ENCODE measurements at regions not wholly inside any gene's neighbourhood (a gene's known extent, or its start where the extent isn't known, plus 50 kb on each side); places are given as distances from the start of the nearest gene placed in this dataset.

DNA sequence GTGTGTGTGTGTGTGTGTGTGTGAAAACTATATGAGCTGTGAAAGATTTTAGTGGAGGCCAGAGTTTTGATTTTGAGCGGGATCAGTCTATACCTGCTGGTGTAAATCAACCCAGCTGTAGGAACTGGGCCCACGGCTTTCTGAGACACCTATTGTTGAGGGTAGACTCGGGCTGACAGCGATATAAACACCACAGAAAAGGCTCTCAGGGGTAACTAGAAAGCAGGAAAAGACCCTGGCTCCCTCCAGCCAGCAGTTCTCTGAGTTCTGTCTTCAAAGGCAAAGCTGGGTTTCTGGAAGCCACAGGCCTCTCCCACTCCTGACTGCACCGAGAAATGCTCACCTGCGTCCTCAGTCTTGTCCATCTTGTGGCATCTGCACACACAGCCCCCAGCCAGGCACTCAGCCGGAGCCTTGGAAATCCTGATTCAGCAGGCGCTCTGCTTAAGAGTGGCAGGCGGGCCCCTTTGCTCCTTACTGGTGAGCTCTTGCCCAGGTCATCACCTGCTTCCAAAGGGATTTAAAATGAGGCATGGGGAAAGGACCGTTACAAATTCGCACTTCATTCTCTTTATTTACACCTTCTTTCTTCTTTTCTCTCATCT is 223.3 kb downstream of the NDUFS4 start:
- Histone ChIP-seq H3K4me2 (no peak overlapping the region), H3K27ac (no peak overlapping the region), H3K4me3 (IDR thresholded peaks at IDR 0.05; ENCODE audit: insufficient read depth, low read depth, low read length) (no peak overlapping the region), H3K27me3 (ENCODE audit: insufficient read depth, low read depth) (no peaks in the 10 kb centered on the region), H3K9ac (no peak overlapping the region), H3K36me3 (ENCODE audit: insufficient read depth) (no peaks in the 10 kb centered on the region), H3K4me1 (ENCODE audit: low read depth, poor library complexity, severe bottlenecking) (peaks cover 3% of the 10 kb centered on the region), H2AFZ (ENCODE audit: low read depth) (no peak overlapping the region), H3K79me2 (ENCODE audit: insufficient read depth, low read depth) (no peaks in the 10 kb centered on the region), H4K20me1 (ENCODE audit: insufficient read depth) (no peaks in the 10 kb centered on the region)
- no peak for TF ChIP-seq CTCF (conservative IDR thresholded peaks at IDR 0.05; ENCODE audit: low read depth, low read length)

DNA sequence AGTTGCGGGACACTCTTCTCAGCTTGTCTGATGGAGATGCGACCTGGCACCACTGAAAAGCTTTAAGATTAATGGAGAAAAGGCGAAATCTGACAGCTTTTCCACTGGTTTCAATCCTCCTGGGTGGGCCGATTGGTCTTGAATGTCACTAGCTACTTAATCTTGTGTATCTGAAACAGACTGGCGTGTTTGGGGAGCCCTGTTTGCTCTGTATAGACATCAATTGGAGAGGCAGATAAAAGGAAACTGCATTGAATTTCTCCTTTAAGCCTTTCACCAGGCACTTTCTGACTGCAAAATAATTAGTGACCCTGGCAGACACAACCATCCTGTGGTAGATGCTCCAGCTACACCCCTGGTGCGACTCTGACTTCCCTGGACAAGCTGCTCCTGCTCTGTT is 224.2 kb downstream of the NDUFS4 start:
- Histone ChIP-seq H3K4me3 (IDR thresholded peaks at IDR 0.05; ENCODE audit: insufficient read depth, low read depth, low read length) (no peak overlapping the region), H3K9ac (no peak overlapping the region), H4K20me1 (ENCODE audit: insufficient read depth) (no peaks in the 10 kb centered on the region), H3K27ac (no peak overlapping the region), H2AFZ (ENCODE audit: low read depth) (no peak overlapping the region), H3K4me1 (ENCODE audit: low read depth, poor library complexity, severe bottlenecking) (no peaks in the 10 kb centered on the region), H3K27me3 (ENCODE audit: insufficient read depth, low read depth) (no peaks in the 10 kb centered on the region), H3K4me2 (no peak overlapping the region), H3K79me2 (ENCODE audit: insufficient read depth, low read depth) (no peaks in the 10 kb centered on the region), H3K36me3 (ENCODE audit: insufficient read depth) (no peaks in the 10 kb centered on the region)
- TF ChIP-seq CTCF (conservative IDR thresholded peaks at IDR 0.05; ENCODE audit: low read depth, low read length) = no peak

DNA sequence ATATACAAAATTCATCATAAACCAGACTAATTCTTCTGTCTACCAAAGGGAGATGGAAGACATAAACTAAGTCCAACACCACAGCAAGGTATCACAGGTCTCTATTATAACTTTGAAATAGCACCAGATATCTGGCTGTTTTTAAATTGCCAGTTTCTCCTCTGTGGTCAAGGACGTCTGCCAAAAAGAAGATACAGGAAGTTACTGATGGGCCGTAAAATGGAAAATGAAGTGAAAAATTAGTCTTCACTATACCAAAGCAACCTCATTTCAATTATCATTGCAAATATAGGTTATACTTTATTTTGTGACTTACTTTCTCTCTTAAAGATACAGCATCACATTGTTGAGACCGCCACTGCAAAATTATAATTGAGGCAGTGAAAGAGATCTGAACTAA is 225.5 kb downstream of the NDUFS4 start:
- Histone ChIP-seq H2AFZ (ENCODE audit: low read depth) (no peak overlapping the region), H3K36me3 (ENCODE audit: insufficient read depth) (no peaks in the 10 kb centered on the region), H4K20me1 (ENCODE audit: insufficient read depth) (no peaks in the 10 kb centered on the region), H3K4me2 (no peak overlapping the region), H3K27me3 (ENCODE audit: insufficient read depth, low read depth) (no peaks in the 10 kb centered on the region), H3K4me1 (ENCODE audit: low read depth, poor library complexity, severe bottlenecking) (no peaks in the 10 kb centered on the region), H3K79me2 (ENCODE audit: insufficient read depth, low read depth) (no peaks in the 10 kb centered on the region), H3K27ac (no peak overlapping the region), H3K9ac (no peak overlapping the region), H3K4me3 (IDR thresholded peaks at IDR 0.05; ENCODE audit: insufficient read depth, low read depth, low read length) (no peak overlapping the region)
- TF ChIP-seq CTCF (conservative IDR thresholded peaks at IDR 0.05; ENCODE audit: low read depth, low read length) = no peak

- Histone ChIP-seq H3K4me2 (no peak overlapping the region), H3K9ac (no peak overlapping the region), H3K27ac (no peak overlapping the region), H3K79me2 (ENCODE audit: insufficient read depth, low read depth) (no peaks in the 10 kb centered on the region), H3K4me3 (IDR thresholded peaks at IDR 0.05; ENCODE audit: insufficient read depth, low read depth, low read length) (no peak overlapping the region), H4K20me1 (ENCODE audit: insufficient read depth) (no peaks in the 10 kb centered on the region), H3K36me3 (ENCODE audit: insufficient read depth) (no peaks in the 10 kb centered on the region), H3K27me3 (ENCODE audit: insufficient read depth, low read depth) (no peaks in the 10 kb centered on the region), H3K4me1 (ENCODE audit: low read depth, poor library complexity, severe bottlenecking) (no peaks in the 10 kb centered on the region), H2AFZ (ENCODE audit: low read depth) (no peak overlapping the region)
- TF ChIP-seq CTCF (conservative IDR thresholded peaks at IDR 0.05; ENCODE audit: low read depth, low read length) = no peak
Measured at GRCh38 chr5:53790026-53790425, 229.6 kb downstream of the NDUFS4 start.
